HepG2 (cell line): ENCODE measurements at regions not wholly inside any gene's neighbourhood (a gene's known extent, or its start where the extent isn't known, plus 50 kb on each side); places are given as distances from the start of the nearest gene placed in this dataset.

Experiments
- ATAC-seq: fragments of 200-7000 bp; cut with Tn5 transposase; 3 replicates; pipeline ENCODE4 v1.9.1; 2020; ENCODE audit warnings: mild to moderate bottlenecking, moderate library complexity
- BruUV-seq: library from RNA; stranded (reverse); fragments of 400-500 nt; replicated peaks from 2 replicates; lab custom pipeline; 2021; lab: Mats Ljungman, UMichigan
- CTCF ChIA-PET: fragments of 300-600 bp; formaldehyde crosslinking; extraction: SDS; loops from one replicate; lab custom pipeline; 2021; ENCODE audit warnings: low total read pairs, inconsistent platforms, low intra/inter-chr PET ratio; lab: Yijun Ruan, JAX
- POLR2A ChIA-PET: fragments of 350-600 bp; sonication (Branson Sonifier 250); formaldehyde crosslinking; loops from one replicate; lab custom pipeline; 2020; ENCODE audit warnings: antibody characterized with exemption, inconsistent platforms; lab: Yijun Ruan, JAX
- DNase-seq: peaks from one replicate; pipeline ENCODE4 v3.0.0-alpha.2; 2015; ENCODE audit warnings: low spot score
- FAIRE-seq: peaks from 3 replicates; lab custom pipeline; 2011; peaks lifted over from hg19 to GRCh38; lab: Jason Lieb, UNC
- H2AFZ ChIP-seq: one replicate; pipeline ENCODE4 v1.6.1; 2011; ENCODE audit warnings: low read length, inconsistent platforms
- H3K27ac ChIP-seq: fragments of 300-600 bp; 3 replicates; pipeline ENCODE4 v1.8.0; 2011; ENCODE audit warnings: mixed run types, mild to moderate bottlenecking, mixed read lengths, low read length, inconsistent platforms; ENCODE audit not compliant: insufficient read depth; ENCODE audit errors: extremely low read length
- H3K27me3 ChIP-seq, 2 experiments: fragments of 200-600 bp in 1 of 2; 2 replicates in 1 of 2; 3 replicates in 1 of 2; pipeline versions ENCODE4 v1.6.0 to v1.8.0; 2011; ENCODE audit warnings: low read length in 2 of 2, mild to moderate bottlenecking in 2 of 2, moderate library complexity in 2 of 2, inconsistent platforms in 1 of 2; ENCODE audit not compliant: insufficient read depth in 2 of 2, control insufficient read depth in 1 of 2
- H3K36me3 ChIP-seq, 2 experiments: fragments of 200-600 bp in 1 of 2; replicated peaks in 1 of 2; 2 replicates in 1 of 2; 3 replicates in 1 of 2; pipeline versions ENCODE4 v1.5.1 to v1.8.0; 2011; ENCODE audit warnings: low read length in 2 of 2, inconsistent platforms in 1 of 2; ENCODE audit not compliant: insufficient read depth in 2 of 2, control insufficient read depth in 1 of 2
- H3K4me1 ChIP-seq: 2 replicates; pipeline ENCODE4 v1.5.1; 2012; ENCODE audit warnings: low read length, inconsistent platforms; ENCODE audit not compliant: insufficient read depth
- H3K4me2 ChIP-seq: 2 replicates; pipeline ENCODE4 v1.6.0; 2011; ENCODE audit warnings: low read depth, low read length, inconsistent platforms
- H3K4me3 ChIP-seq, 3 experiments: fragments of 200-600 bp in 1 of 3; sonication (generic), shearing (Covaris generic) in 1 of 3; replicated peaks in 1 of 3; 2 replicates each; pipeline ENCODE4 v1.5.1; 2011 to 2016; ENCODE audit warnings: low read length in 3 of 3, inconsistent platforms in 2 of 3, low read depth in 2 of 3, mild to moderate bottlenecking in 2 of 3, control low read depth in 1 of 3, mixed read lengths in 1 of 3; ENCODE audit not compliant: insufficient read depth in 1 of 3
- H3K79me2 ChIP-seq: one replicate; pipeline ENCODE4 v1.6.1; 2011; ENCODE audit warnings: low read length, inconsistent platforms; ENCODE audit not compliant: insufficient read depth
- H3K9ac ChIP-seq: 2 replicates; pipeline ENCODE4 v1.6.0; 2011; ENCODE audit warnings: mild to moderate bottlenecking, low read depth, low read length, inconsistent platforms; ENCODE audit not compliant: insufficient read depth
- H3K9me3 ChIP-seq: 2 replicates; pipeline ENCODE4 v1.5.1; 2012; ENCODE audit warnings: mild to moderate bottlenecking, low read length
- H4K20me1 ChIP-seq: 2 replicates; pipeline ENCODE4 v1.6.0; 2011; ENCODE audit warnings: inconsistent platforms, mild to moderate bottlenecking, low read length, moderate library complexity; ENCODE audit not compliant: insufficient read depth
- BCL6 ChIP-seq: IDR thresholded peaks from 2 replicates; pipeline ENCODE4 v1.6.1; 2016; ENCODE audit warnings: missing genetic modification reagents, missing compliant biosample characterization
- CHD2 ChIP-seq: IDR thresholded peaks from 2 replicates; pipeline ENCODE4 v1.6.1; 2011; ENCODE audit warnings: low read depth, low read length, improper control_type of control experiment
- ELK4 ChIP-seq: sonication (generic); formaldehyde crosslinking; IDR thresholded peaks from 2 replicates; pipeline ENCODE4 v1.9.0; 2021; ENCODE audit warnings: missing genetic modification reagents, borderline replicate concordance
- GTF3A ChIP-seq: sonication (generic); formaldehyde crosslinking; conservative IDR thresholded peaks from 2 replicates; pipeline ENCODE4 v1.4.0; 2020; ENCODE audit warnings: mild to moderate bottlenecking, missing genetic modification reagents
- KLF16 ChIP-seq, 2 experiments: sonication (generic) in 1 of 2; formaldehyde crosslinking in 1 of 2; IDR thresholded peaks; 2 replicates each; pipeline versions ENCODE4 v1.6.1 to v1.8.0; 2016 to 2023; ENCODE audit warnings: missing genetic modification reagents in 2 of 2, missing compliant biosample characterization in 1 of 2
- MED13 ChIP-seq: sonication (generic); formaldehyde crosslinking; IDR thresholded peaks from 2 replicates; pipeline ENCODE4 v1.5.0; 2020; ENCODE audit warnings: missing genetic modification reagents
- RBM22 ChIP-seq: fragments of 200-400 bp; formaldehyde crosslinking; optimal IDR thresholded peaks from 2 replicates; pipeline ENCODE3; 2017; ENCODE audit warnings: mild to moderate bottlenecking, low read length, moderate library complexity
- RORA ChIP-seq: sonication (generic); formaldehyde crosslinking; IDR thresholded peaks from 2 replicates; pipeline ENCODE4 v1.5.0; 2020; ENCODE audit warnings: mild to moderate bottlenecking, missing genetic modification reagents, moderate library complexity
- ZBTB10 ChIP-seq: sonication (generic); formaldehyde crosslinking; IDR thresholded peaks from 2 replicates; pipeline ENCODE4 v1.4.0; 2020; ENCODE audit warnings: missing genetic modification reagents, borderline replicate concordance
- ZNF382 ChIP-seq: sonication (generic); formaldehyde crosslinking; IDR thresholded peaks from 2 replicates; pipeline ENCODE4 v1.5.0; 2020; ENCODE audit warnings: missing genetic modification reagents, mild to moderate bottlenecking, borderline replicate concordance
- ZNF501 ChIP-seq: sonication (generic); formaldehyde crosslinking; IDR thresholded peaks from 2 replicates; pipeline ENCODE4 v1.5.1; 2020; ENCODE audit warnings: mild to moderate bottlenecking, moderate library complexity, missing genetic modification reagents
- ZNF720 ChIP-seq: sonication (generic); formaldehyde crosslinking; IDR thresholded peaks from 2 replicates; pipeline ENCODE4 v1.4.0; 2020; ENCODE audit warnings: missing genetic modification reagents
- ZNF780A ChIP-seq: sonication (generic); formaldehyde crosslinking; IDR thresholded peaks from 2 replicates; pipeline ENCODE4 v1.8.0; 2022; ENCODE audit warnings: mild to moderate bottlenecking, missing genetic modification reagents, moderate library complexity
- ZNF781 ChIP-seq: sonication (generic); formaldehyde crosslinking; IDR thresholded peaks from 2 replicates; pipeline ENCODE4 v1.5.1; 2020; ENCODE audit warnings: borderline replicate concordance, mild to moderate bottlenecking, missing genetic modification reagents; ENCODE audit errors: not compliant biosample characterization
- ZNF839 ChIP-seq: sonication (generic); formaldehyde crosslinking; IDR thresholded peaks from 2 replicates; pipeline ENCODE4 v1.4.0; 2020; ENCODE audit warnings: missing genetic modification reagents, mild to moderate bottlenecking, borderline replicate concordance
- WGBS: methylation state at CpG from one replicate; pipeline ENCODE4 v1.1.6; 2017; ENCODE audit warnings: low lambda C conversion rate; 5-methylcytosine and 5-hydroxymethylcytosine counted together
- in situ Hi-C: cut with HindIII; loops from 2 replicates; pipeline ENCODE4 v1.10.0; 2017; ENCODE audit warnings: low pct_unique_long_range_greater_than_20kb; ENCODE audit not compliant: extremely low pct_ligation_motif_present
- intact Hi-C: fragments of 100-400 bp; cut with micrococcal nuclease; formaldehyde crosslinking; loops from one replicate; pipeline ENCODE4 v1.10.0; 2022; ENCODE audit not compliant: unreplicated experiment
- TF ChIP-seq, protein P1 (sequence below): sonication (generic); formaldehyde crosslinking; conservative IDR thresholded peaks from 2 replicates; pipeline ENCODE4 v1.5.0; 2020; ENCODE audit warnings: missing genetic modification reagents
- TF ChIP-seq, protein P2 (sequence below): sonication (generic); formaldehyde crosslinking; IDR thresholded peaks from 2 replicates; pipeline ENCODE4 v1.4.0; 2020; ENCODE audit warnings: missing genetic modification reagents, borderline replicate concordance

DNA sequence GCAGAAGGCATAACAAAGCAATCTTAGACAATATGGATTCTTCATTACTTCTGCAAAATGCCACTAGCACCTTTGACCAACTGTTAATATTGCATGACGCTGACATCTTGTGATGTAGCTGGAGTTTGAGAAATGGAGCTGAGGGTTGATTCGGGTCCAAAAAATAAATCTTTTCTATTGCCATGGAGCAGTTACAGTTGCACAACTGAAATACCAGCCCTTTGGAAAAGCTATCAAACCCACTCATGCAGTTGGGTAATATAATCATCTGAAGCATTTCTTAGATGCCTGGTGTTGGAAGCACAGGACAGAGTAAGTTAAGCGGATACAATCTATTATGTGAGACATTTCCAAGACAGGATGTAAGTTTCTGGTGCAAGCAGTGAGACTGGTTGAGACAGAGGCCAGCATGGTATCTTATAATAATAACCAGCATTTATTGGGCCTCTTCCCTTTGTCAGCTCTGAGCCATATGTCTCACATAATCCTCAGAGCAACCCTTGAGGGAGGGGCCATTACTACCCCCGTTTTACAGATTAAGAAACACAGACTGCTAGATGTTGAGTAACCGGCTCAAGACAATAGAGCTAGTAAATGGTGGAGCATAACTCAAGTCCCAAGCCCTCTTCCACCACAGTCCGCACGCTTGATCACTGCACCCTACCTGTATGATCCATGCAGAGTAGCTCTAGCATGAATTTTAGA is 74.9 kb upstream of the CAPRIN1 start:
- Histone ChIP-seq H3K79me2 (no peaks in the 10 kb centered on the region), H3K4me3 (no peak overlapping the region), H3K4me1 (peaks cover under 1% of the 10 kb centered on the region; the same call in 1 of the 2 replicates), H3K9ac (no peak overlapping the region), H3K36me3 (no peaks in the 10 kb centered on the region), H3K4me2 (no peak overlapping the region), H3K27me3 (peaks cover 2 to 11% of the 10 kb centered on the region in 2 experiments; a peak in 4 of 5 replicates), H2AFZ (no peak overlapping the region), H4K20me1 (no peaks in the 10 kb centered on the region), H3K9me3 (no peaks in the 10 kb centered on the region), H3K27ac (no peak overlapping the region)
- ChIA-PET POLR2A (no interaction called here), CTCF (no interaction called here)
- intact Hi-C loops: no loop called here
- no peak for ATAC-seq
- FAIRE-seq: no peak
- WGBS: 47% methylated on average over 7 of the region's 7 CpGs
- in situ Hi-C loops: loop anchor here (25.0 kb wide), 1 partner anchor 511 kb away; no protein-coding TSS in a partner anchor
- no peak for DNase-seq
- BruUV-seq: no TSS peak
- TF ChIP-seq ZNF382: no peak
- no peak for TF ChIP-seq RBM22
- TF ChIP-seq ZNF780A: no peak
- no peak for TF ChIP-seq RORA
- TF ChIP-seq, protein P1, sequence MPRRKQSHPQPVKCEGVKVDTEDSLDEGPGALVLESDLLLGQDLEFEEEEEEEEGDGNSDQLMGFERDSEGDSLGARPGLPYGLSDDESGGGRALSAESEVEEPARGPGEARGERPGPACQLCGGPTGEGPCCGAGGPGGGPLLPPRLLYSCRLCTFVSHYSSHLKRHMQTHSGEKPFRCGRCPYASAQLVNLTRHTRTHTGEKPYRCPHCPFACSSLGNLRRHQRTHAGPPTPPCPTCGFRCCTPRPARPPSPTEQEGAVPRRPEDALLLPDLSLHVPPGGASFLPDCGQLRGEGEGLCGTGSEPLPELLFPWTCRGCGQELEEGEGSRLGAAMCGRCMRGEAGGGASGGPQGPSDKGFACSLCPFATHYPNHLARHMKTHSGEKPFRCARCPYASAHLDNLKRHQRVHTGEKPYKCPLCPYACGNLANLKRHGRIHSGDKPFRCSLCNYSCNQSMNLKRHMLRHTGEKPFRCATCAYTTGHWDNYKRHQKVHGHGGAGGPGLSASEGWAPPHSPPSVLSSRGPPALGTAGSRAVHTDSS (CRISPR knock-in tag): no peak
- no peak for TF ChIP-seq CHD2
- TF ChIP-seq ZNF501 (CRISPR knock-in tag): no peak
- no peak for TF ChIP-seq KLF16 (CRISPR knock-in tag; IDR thresholded peaks at IDR 0.05)
- TF ChIP-seq MED13: no peak
- no peak for TF ChIP-seq ZNF720 (CRISPR knock-in tag)
- TF ChIP-seq ZNF839 (CRISPR knock-in tag): no peak
- TF ChIP-seq, protein P2, sequence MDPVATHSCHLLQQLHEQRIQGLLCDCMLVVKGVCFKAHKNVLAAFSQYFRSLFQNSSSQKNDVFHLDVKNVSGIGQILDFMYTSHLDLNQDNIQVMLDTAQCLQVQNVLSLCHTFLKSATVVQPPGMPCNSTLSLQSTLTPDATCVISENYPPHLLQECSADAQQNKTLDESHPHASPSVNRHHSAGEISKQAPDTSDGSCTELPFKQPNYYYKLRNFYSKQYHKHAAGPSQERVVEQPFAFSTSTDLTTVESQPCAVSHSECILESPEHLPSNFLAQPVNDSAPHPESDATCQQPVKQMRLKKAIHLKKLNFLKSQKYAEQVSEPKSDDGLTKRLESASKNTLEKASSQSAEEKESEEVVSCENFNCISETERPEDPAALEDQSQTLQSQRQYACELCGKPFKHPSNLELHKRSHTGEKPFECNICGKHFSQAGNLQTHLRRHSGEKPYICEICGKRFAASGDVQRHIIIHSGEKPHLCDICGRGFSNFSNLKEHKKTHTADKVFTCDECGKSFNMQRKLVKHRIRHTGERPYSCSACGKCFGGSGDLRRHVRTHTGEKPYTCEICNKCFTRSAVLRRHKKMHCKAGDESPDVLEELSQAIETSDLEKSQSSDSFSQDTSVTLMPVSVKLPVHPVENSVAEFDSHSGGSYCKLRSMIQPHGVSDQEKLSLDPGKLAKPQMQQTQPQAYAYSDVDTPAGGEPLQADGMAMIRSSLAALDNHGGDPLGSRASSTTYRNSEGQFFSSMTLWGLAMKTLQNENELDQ: no peak
- TF ChIP-seq GTF3A (CRISPR knock-in tag): no peak
- no peak for TF ChIP-seq ELK4 (CRISPR knock-in tag)
- no peak for TF ChIP-seq ZBTB10 (CRISPR knock-in tag)
- TF ChIP-seq ZNF781: no peak
- TF ChIP-seq BCL6: no peak
